GM12878 (cell line): ENCODE measurements at regions not wholly inside any gene's neighbourhood (a gene's known extent, or its start where the extent isn't known, plus 50 kb on each side); places are given as distances from the start of the nearest gene placed in this dataset.

Experiments used
- ATAC-seq: fragments of 200-7000 bp; cut with Tn5 transposase; 3 replicates; pipeline ENCODE4 v1.9.1; 2020; ENCODE audit warnings: mild to moderate bottlenecking, moderate library complexity
- BruUV-seq: library from RNA; stranded (reverse); fragments of 400-500 nt; replicated peaks from 2 replicates; lab custom pipeline; 2021; lab: Mats Ljungman, UMichigan
- CTCF ChIA-PET: fragments of 300-600 bp; sonication (Branson Sonifier 250); formaldehyde crosslinking; extraction: SDS; loops from one replicate; lab custom pipeline; 2021; ENCODE audit warnings: inconsistent platforms; lab: Yijun Ruan, JAX
- POLR2A ChIA-PET: fragments of 350-600 bp; formaldehyde crosslinking; extraction: SDS; loops from one replicate; lab custom pipeline; 2021; ENCODE audit warnings: inconsistent platforms; lab: Charles Lee
- RAD21 ChIA-PET: fragments of 300-600 bp; sonication (Branson Sonifier 250); formaldehyde crosslinking; loops from one replicate; lab custom pipeline; 2023; ENCODE audit warnings: antibody characterized with exemption; ENCODE audit not compliant: unreplicated experiment; lab: Charles Lee
- SMC1A ChIA-PET: fragments of 300-600 bp; sonication (Branson Sonifier 250); formaldehyde crosslinking; loops from one replicate; lab custom pipeline; 2023; ENCODE audit not compliant: unreplicated experiment, uncharacterized antibody; lab: Charles Lee
- DNase-seq: peaks from one replicate; pipeline ENCODE4 v3.0.0-alpha.2; 2011; ENCODE audit warnings: low read depth, low spot score
- FAIRE-seq: peaks from 3 replicates; lab custom pipeline; 2011; peaks lifted over from hg19 to GRCh38; lab: Jason Lieb, UNC
- H2AFZ ChIP-seq: 2 replicates; pipeline ENCODE4 v1.6.0; 2011; ENCODE audit warnings: low read depth, low read length, control low read depth; ENCODE audit not compliant: control insufficient read depth
- H3K27ac ChIP-seq: 2 replicates; pipeline ENCODE4 v1.5.1; 2011; ENCODE audit warnings: control low read depth; ENCODE audit not compliant: control insufficient read depth, insufficient read depth
- H3K27me3 ChIP-seq, 2 experiments: replicated peaks in 1 of 2; 2 replicates each; pipeline versions ENCODE4 v1.6.0 to v1.6.1; 2011; ENCODE audit warnings: low read length in 1 of 2; ENCODE audit not compliant: control insufficient read depth in 2 of 2, insufficient read depth in 2 of 2
- H3K36me3 ChIP-seq, 2 experiments: 2 replicates each; pipeline ENCODE4 v1.5.1; 2011; ENCODE audit warnings: low read length in 1 of 2; ENCODE audit not compliant: control insufficient read depth in 2 of 2, insufficient read depth in 2 of 2
- H3K4me1 ChIP-seq: 2 replicates; pipeline ENCODE4 v1.6.1; 2011; ENCODE audit warnings: mild to moderate bottlenecking, low read length, moderate library complexity, mixed read lengths; ENCODE audit not compliant: control insufficient read depth, insufficient read depth
- H3K4me2 ChIP-seq: 2 replicates; pipeline ENCODE4 v1.6.0; 2011; ENCODE audit warnings: control low read depth; ENCODE audit not compliant: control insufficient read depth, insufficient read depth
- H3K4me3 ChIP-seq: fragments of 200-600 bp; sonication (generic); 2 replicates; pipeline ENCODE4 v1.5.1; 2016
- H3K79me2 ChIP-seq: 2 replicates; pipeline ENCODE4 v1.6.0; 2011; ENCODE audit warnings: low read length; ENCODE audit not compliant: control insufficient read depth, insufficient read depth
- H3K9ac ChIP-seq: 2 replicates; pipeline ENCODE4 v1.8.0; 2011; ENCODE audit warnings: low read length, control low read depth, mixed read lengths; ENCODE audit not compliant: control insufficient read depth, insufficient read depth
- H3K9me3 ChIP-seq: replicated peaks from 3 replicates; pipeline ENCODE4 v1.5.1; 2011; ENCODE audit warnings: mild to moderate bottlenecking, low read length; ENCODE audit not compliant: control insufficient read depth, insufficient read depth
- H4K20me1 ChIP-seq: 2 replicates; pipeline ENCODE4 v1.6.0; 2011; ENCODE audit not compliant: control insufficient read depth, insufficient read depth
- ASH2L ChIP-seq: fragments of 300-600, 200-600 bp; sonication (generic); IDR thresholded peaks from 2 replicates; pipeline ENCODE4 v1.6.1; 2017; ENCODE audit warnings: low read depth, mild to moderate bottlenecking, borderline replicate concordance
- BCL3 ChIP-seq: IDR thresholded peaks from 2 replicates; pipeline ENCODE4 v1.6.1; 2011; ENCODE audit warnings: borderline replicate concordance, low read depth, mild to moderate bottlenecking, moderate library complexity, low read length; ENCODE audit not compliant: insufficient read depth, poor library complexity, severe bottlenecking
- IKZF1 ChIP-seq: fragments of 450-650 bp; conservative IDR thresholded peaks from 2 replicates; pipeline ENCODE4 v1.6.1; 2017; ENCODE audit warnings: antibody characterized with exemption, mild to moderate bottlenecking
- KLF5 ChIP-seq: fragments of 450-650 bp; IDR thresholded peaks from 2 replicates; pipeline ENCODE4 v1.6.1; 2014; ENCODE audit warnings: mild to moderate bottlenecking; ENCODE audit not compliant: partially characterized antibody
- MAX ChIP-seq: IDR thresholded peaks from 2 replicates; pipeline ENCODE4 v1.6.1; 2012; ENCODE audit warnings: low read depth, low read length, improper control_type of control experiment
- PAX8 ChIP-seq: fragments of 450-650 bp; IDR thresholded peaks from 2 replicates; pipeline ENCODE4 v1.6.1; 2017; ENCODE audit warnings: mild to moderate bottlenecking, moderate library complexity
- WGBS: methylation state at CpG from one replicate; pipeline ENCODE4 v1.1.6; 2016; ENCODE audit warnings: low lambda C conversion rate; ENCODE audit not compliant: insufficient replicate concordance, insufficient coverage; ENCODE audit errors: missing lambda C conversion rate; 5-methylcytosine and 5-hydroxymethylcytosine counted together
- in situ Hi-C: fragments of 300-500 bp; cut with MboI; formaldehyde crosslinking; loops from 9 replicates; pipeline ENCODE4 v1.14.3; 2018; ENCODE audit warnings: mixed read lengths
- intact Hi-C: fragments of 100-400 bp; cut with micrococcal nuclease; formaldehyde crosslinking; loops from one replicate; pipeline ENCODE4 v1.14.2; 2022; ENCODE audit not compliant: unreplicated experiment

GRCh38 chr4:134425756-134426155 lies 224.2 kb upstream of the PABPC4L start:
- TF ChIP-seq KLF5, result no peak
- TF ChIP-seq PAX8, result no peak
- no peak for TF ChIP-seq ASH2L
- no peak for TF ChIP-seq IKZF1
- TF ChIP-seq BCL3, result no peak
- H3K4me3 ChIP-seq, result no peak overlapping the region
- H3K36me3 ChIP-seq, result no peaks in the 10 kb centered on the region
- RAD21 ChIA-PET, result no interaction called here
- BruUV-seq, result no TSS peak
- intact Hi-C loops (no loop called here), in situ Hi-C loops (no loop called here)
- no peaks in the 10 kb centered on the region for H3K4me1 ChIP-seq
- no peaks in the 10 kb centered on the region for H3K79me2 ChIP-seq
- CTCF ChIA-PET, result no interaction called here
- ATAC-seq (no peak), FAIRE-seq (no peak), DNase-seq (no peak)
- no peak overlapping the region for H2AFZ ChIP-seq
- H4K20me1 ChIP-seq, result no peaks in the 10 kb centered on the region
- no peak overlapping the region for H3K9ac ChIP-seq
- H3K4me2 ChIP-seq, result no peak overlapping the region
- POLR2A ChIA-PET, result no interaction called here
- H3K9me3 ChIP-seq, result no peaks in the 10 kb centered on the region
- 49% methylated on average over 3 of the region's 3 CpGs for WGBS
- no peaks in the 10 kb centered on the region for H3K27me3 ChIP-seq
- SMC1A ChIA-PET, result no interaction called here
- H3K27ac ChIP-seq, result no peak overlapping the region

DNA sequence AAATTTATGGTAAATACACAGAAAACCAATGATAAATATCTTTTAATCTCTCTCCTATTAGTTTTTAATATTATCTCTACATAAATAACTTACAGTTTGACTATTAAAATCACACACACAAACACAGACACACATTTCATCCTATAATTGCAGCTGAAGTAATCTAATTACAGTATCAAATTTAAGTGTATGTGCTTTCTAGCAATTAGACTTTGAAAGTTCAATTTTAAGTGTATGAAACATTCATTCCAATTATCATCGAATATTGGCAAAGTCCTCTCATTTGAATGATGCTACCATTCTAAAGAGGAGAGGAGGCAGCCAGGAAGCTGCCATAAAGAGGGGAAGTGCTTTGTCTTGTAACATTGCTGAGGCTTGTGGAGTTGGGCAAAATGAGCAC lies 221.2 kb upstream of the PABPC4L start:
- no peak for FAIRE-seq
- no peak for TF ChIP-seq MAX
- no peak for DNase-seq
- no TSS peak for BruUV-seq
- intact Hi-C loops (no loop called here), in situ Hi-C loops (no loop called here)
- 0% methylated on average over 1 of the region's 1 CpG for WGBS
- no peak overlapping the region for H3K4me3 ChIP-seq
- RAD21 ChIA-PET, result no interaction called here
- H2AFZ ChIP-seq, result no peak overlapping the region
- POLR2A ChIA-PET, result interaction anchor here (0.6 kb wide), 1 partner anchor 372 kb away, joined by 7 read pairs; no protein-coding TSS in a partner anchor
- no peak overlapping the region for H3K27ac ChIP-seq
- no peaks in the 10 kb centered on the region for H3K27me3 ChIP-seq
- H3K36me3 ChIP-seq, result no peaks in the 10 kb centered on the region
- CTCF ChIA-PET, result interaction anchor here (0.7 kb wide), 1 partner anchor 11 kb away, joined by 3 read pairs; no protein-coding TSS in a partner anchor
- H3K4me2 ChIP-seq, result no peak overlapping the region
- no peaks in the 10 kb centered on the region for H4K20me1 ChIP-seq
- no peak overlapping the region for H3K9ac ChIP-seq
- SMC1A ChIA-PET, result no interaction called here
- no peaks in the 10 kb centered on the region for H3K4me1 ChIP-seq
- no peaks in the 10 kb centered on the region for H3K79me2 ChIP-seq
- H3K9me3 ChIP-seq, result no peaks in the 10 kb centered on the region
- ATAC-seq, result no peak
